Upper lobe of left lung (tissue), 4 donors: ENCODE measurements at regions not wholly inside any gene's neighbourhood (a gene's known extent, or its start where the extent isn't known, plus 50 kb on each side); places are given as distances from the start of the nearest gene placed in this dataset.

Experiments used
- CTCF ChIP-seq, 6 experiments: fragments of 450-650 bp in 4 of 6; fragments of 200-600 bp in 2 of 6; sonication (generic) in 2 of 6; IDR thresholded peaks; one replicate each; pipeline ENCODE4 v1.5.1; 2016 to 2019; ENCODE audit warnings: antibody characterized with exemption in 6 of 6
- POLR2AphosphoS5 ChIP-seq, 2 donors: sonication (generic); formaldehyde crosslinking; IDR thresholded peaks; one replicate each; pipeline ENCODE4 v1.5.1; 2017; ENCODE audit warnings: antibody characterized with exemption in 2 of 2

- TF ChIP-seq POLR2AphosphoS5 (IDR thresholded peaks at IDR 0.05) (no peak), CTCF (IDR thresholded peaks at IDR 0.05) (no peak)
Measured at GRCh38 chr6:71534921-71535320, 246.3 kb downstream of the OGFRL1 start.
